ENCODE measurements at regions not wholly inside any gene's neighbourhood (a gene's known extent, or its start where the extent isn't known, plus 50 kb on each side); places are given as distances from the start of the nearest gene placed in this dataset.

GRCh38 chr1:4165686-4166300 lies 265.7 kb upstream of the C1orf174 start:
- Histone ChIP-seq H3K4me1 (no peaks in the 10 kb centered on the region), H3K4me3 (no peak overlapping the region), H3K27ac (no peak overlapping the region), H3K27me3 (peaks cover 0 to 85% (median 9%) of the 10 kb centered on the region in 3 donors), H3K9me3 (peaks cover 0 to 3% (median 0%) of the 10 kb centered on the region in 4 donors), H3K36me3 (no peaks in the 10 kb centered on the region)
- intact Hi-C loops (cut with DNase I; ENCODE audit: low total_unique reads): no loop called here
- TF ChIP-seq, protein P1, sequence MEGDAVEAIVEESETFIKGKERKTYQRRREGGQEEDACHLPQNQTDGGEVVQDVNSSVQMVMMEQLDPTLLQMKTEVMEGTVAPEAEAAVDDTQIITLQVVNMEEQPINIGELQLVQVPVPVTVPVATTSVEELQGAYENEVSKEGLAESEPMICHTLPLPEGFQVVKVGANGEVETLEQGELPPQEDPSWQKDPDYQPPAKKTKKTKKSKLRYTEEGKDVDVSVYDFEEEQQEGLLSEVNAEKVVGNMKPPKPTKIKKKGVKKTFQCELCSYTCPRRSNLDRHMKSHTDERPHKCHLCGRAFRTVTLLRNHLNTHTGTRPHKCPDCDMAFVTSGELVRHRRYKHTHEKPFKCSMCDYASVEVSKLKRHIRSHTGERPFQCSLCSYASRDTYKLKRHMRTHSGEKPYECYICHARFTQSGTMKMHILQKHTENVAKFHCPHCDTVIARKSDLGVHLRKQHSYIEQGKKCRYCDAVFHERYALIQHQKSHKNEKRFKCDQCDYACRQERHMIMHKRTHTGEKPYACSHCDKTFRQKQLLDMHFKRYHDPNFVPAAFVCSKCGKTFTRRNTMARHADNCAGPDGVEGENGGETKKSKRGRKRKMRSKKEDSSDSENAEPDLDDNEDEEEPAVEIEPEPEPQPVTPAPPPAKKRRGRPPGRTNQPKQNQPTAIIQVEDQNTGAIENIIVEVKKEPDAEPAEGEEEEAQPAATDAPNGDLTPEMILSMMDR (IDR thresholded peaks at IDR 0.05): no peak
- no peak for TF ChIP-seq POLR2A (IDR thresholded peaks at IDR 0.05)
- DNase-seq: no peak
- WGBS, 5 donors: 58 to 71% (median 67%) methylated on average over 16 of the region's 16 CpGs

DNA sequence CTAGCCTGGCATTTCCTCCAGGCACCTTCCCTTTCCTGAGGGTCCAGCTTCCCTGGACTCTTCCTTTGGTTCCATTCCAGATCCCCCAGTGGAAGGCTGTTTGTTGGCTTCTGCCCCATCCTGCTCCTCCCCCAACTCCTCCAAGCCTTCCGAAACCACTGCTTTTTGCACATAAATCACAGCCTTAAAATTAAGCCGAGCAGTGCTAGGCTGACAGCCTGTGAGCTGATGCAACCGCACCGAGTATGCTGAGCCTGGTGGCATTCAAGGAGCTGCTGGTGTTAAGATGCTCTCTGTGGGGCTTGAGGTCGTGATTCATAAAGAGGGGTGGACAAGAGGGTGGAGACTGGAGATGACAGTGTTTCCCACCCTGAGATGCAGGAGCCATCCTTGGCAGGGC lies 266.6 kb upstream of the C1orf174 start:
- H3K27me3 ChIP-seq: peaks cover 0 to 85% (median 5%) of the 10 kb centered on the region in 3 donors
- no peak for DNase-seq

GRCh38 chr1:4169991-4170390 lies 269.9 kb upstream of the C1orf174 start:
- Histone ChIP-seq H3K4me3 (no peak overlapping the region), H3K4me1 (no peaks in the 10 kb centered on the region), H3K27ac (no peak overlapping the region), H3K9me3 (no peaks in the 10 kb centered on the region), H3K36me3 (no peaks in the 10 kb centered on the region), H3K27me3 (peaks cover 0 to 85% (median 8%) of the 10 kb centered on the region in 3 donors)
- WGBS, 5 donors: 83 to 93% (median 85%) methylated on average over 6 of the region's 6 CpGs
- TF ChIP-seq POLR2A (IDR thresholded peaks at IDR 0.05) (no peak), EP300 (IDR thresholded peaks at IDR 0.05) (no peak), POLR2AphosphoS5 (IDR thresholded peaks at IDR 0.05) (no peak)
- TF ChIP-seq, protein P1 (IDR thresholded peaks at IDR 0.05): no peak
- intact Hi-C loops (cut with DNase I; ENCODE audit: low total_unique reads): no loop called here
- DNase-seq: no peak

More for the DNA sequence above, 266.6 kb upstream of the C1orf174 start:
- TF ChIP-seq, protein P1 (IDR thresholded peaks at IDR 0.05): no peak
- TF ChIP-seq POLR2AphosphoS5 (IDR thresholded peaks at IDR 0.05) (no peak), POLR2A (IDR thresholded peaks at IDR 0.05) (no peak), EP300 (IDR thresholded peaks at IDR 0.05) (no peak)
- Histone ChIP-seq H3K9me3 (no peaks in the 10 kb centered on the region), H3K27ac (no peak overlapping the region), H3K4me1 (no peaks in the 10 kb centered on the region), H3K4me3 (no peak overlapping the region), H3K36me3 (no peaks in the 10 kb centered on the region)
- intact Hi-C loops (cut with DNase I; ENCODE audit: low total_unique reads): no loop called here
- 37 to 54% (median 48%) methylated on average over 5 of the region's 5 CpGs for WGBS, 5 donors

DNA sequence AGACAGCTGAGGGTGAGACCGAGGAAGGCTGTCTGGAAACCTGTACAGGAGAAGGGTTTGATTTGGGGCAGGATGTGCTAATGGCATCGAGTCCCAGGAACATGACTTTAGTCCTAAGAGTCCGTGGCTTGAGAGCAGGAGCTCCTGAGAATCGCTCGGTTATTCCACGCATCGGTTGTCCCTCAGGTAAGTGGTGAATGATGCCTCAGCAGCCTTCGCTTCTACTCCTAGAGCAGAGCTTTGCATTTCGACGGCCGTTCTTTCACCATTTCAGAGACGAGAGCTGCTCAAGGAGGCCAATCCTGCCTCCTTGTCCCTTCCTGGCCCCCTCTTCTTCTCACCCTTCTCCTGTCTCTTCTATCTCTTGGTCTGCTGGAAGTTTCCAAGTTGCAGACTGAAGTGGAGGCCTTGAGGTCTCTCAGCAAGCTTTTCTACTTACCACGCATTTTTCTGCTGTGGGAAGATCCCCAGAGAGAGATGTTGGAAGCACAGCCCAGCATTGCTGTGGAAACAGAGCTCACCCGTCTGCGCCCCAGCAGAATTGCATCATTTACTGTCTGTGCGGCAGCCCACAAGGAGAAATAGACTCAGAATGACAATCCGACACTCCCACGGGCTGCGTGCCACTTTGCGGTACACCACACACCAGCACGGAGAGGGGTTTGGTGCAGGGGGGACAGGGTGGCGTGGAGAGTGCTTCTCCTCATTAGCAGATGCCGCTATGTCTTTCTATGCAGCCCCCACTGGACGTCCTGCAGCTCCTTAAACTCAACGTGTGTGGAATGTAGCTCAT lies 270.7 kb upstream of the C1orf174 start:
- Histone ChIP-seq H3K4me1 (no peaks in the 10 kb centered on the region), H3K4me3 (no peak overlapping the region), H3K27ac (no peak overlapping the region), H3K27me3 (peaks cover 0 to 77% (median 4%) of the 10 kb centered on the region in 3 donors), H3K36me3 (no peaks in the 10 kb centered on the region), H3K9me3 (no peaks in the 10 kb centered on the region)
- peak in 1 of 2 donors; percentile 25 for DNase-seq
- TF ChIP-seq EP300 (IDR thresholded peaks at IDR 0.05) (no peak), POLR2A (IDR thresholded peaks at IDR 0.05) (no peak), POLR2AphosphoS5 (IDR thresholded peaks at IDR 0.05) (no peak)
- TF ChIP-seq, protein P1 (IDR thresholded peaks at IDR 0.05): no peak
- 82 to 87% (median 83%) methylated on average over 25 of the region's 25 CpGs for WGBS, 5 donors
- intact Hi-C loops (cut with DNase I; ENCODE audit: low total_unique reads): no loop called here
